HT1080 (cell line): ENCODE measurements at regions not wholly inside any gene's neighbourhood (a gene's known extent, or its start where the extent isn't known, plus 50 kb on each side); places are given as distances from the start of the nearest gene placed in this dataset.
"Not testable (repeated sequence)": the region's sequence is repeated elsewhere in the genome, so short reads cannot be mapped to it uniquely, and the experiment has no call there.

Source experiments
- DNase-seq: peaks from one replicate; pipeline ENCODE4 v3.0.0-alpha.2; 2015; ENCODE audit warnings: low read depth

DNA sequence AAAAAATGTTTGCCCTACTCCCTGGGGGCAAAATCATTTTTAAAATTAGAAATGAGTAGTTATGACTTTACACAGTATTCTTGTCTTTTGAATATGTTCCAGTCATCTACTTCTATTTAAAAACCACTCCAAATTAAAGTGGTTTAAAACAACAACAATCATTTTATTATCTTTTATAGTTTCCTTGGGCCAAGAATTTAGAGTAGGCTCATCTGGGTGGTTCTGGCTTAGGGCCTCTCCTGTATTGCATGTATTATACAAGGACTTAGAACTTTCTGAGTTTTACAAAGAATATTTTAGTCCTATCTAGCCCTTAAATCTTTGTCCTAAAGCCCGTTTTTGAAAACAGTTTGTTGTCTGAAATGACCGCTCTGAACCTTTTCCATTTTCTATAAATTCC, 132.5 kb upstream of the INTU start:
- no peak for DNase-seq

- DNase-seq: peak; percentile 63
These were observed 131.7 kb upstream of the INTU start for GRCh38 chr4:127501103-127501502.

- no peak for DNase-seq
These were observed 129.6 kb upstream of the INTU start for GRCh38 chr4:127503111-127503510.

DNA sequence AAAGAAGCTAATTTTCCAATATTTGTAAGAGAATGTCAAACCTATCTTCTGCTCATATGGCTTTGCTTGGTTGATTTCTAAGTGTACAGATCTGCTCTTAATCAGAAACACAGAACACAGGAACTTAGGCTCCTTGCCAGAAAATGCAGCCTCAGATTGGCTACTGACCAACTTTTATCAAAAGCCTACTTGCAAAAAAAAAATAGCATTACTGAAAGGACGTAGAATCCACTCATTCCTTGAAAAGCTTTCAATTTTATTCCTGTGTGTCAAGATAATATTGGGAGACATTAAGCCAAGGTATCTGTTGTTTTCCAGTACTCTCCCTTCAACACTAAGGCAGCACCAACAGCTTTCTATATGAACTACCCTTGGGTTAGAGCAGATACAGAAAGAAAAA, 127.6 kb upstream of the INTU start:
- DNase-seq: peak; percentile 49

- DNase-seq: no peak
These were observed 126.5 kb upstream of the INTU start for GRCh38 chr4:127506283-127506682.

- no peak for DNase-seq
These were observed 123.6 kb upstream of the INTU start for GRCh38 chr4:127509155-127509554.

DNA sequence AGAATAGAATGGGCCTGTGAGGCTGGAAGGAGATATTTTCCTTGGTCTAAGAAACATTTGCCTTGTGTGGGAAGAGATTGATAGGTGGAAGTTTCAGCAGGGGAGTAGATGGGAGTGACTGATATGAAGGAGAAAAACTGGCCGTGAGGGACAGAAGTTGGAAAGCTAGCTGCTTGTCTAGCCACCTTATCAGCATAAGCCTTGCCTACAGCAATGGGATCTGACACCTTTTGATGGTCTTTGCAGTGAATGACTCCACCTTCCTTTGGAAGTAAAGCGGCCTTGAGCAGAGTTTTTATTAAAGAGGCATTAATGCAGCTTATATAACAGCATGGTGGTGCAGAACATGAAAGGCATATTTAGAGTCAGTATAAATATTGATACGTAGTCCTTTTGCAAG, 120.1 kb upstream of the INTU start:
- DNase-seq: not testable (repeated sequence)

GRCh38 chr4:127515259-127515658, 117.5 kb upstream of the INTU start:
- not testable (repeated sequence) for DNase-seq

- DNase-seq: no peak
These were observed 114.7 kb upstream of the INTU start for GRCh38 chr4:127518046-127518445.

GRCh38 chr4:127521463-127521862, 111.3 kb upstream of the INTU start:
- no peak for DNase-seq

- no peak for DNase-seq
These were observed 109.4 kb upstream of the INTU start for GRCh38 chr4:127523369-127523768.

- DNase-seq: no peak
These were observed 107.1 kb upstream of the INTU start for GRCh38 chr4:127525608-127526007.

GRCh38 chr4:127528302-127528701, 104.5 kb upstream of the INTU start:
- no peak for DNase-seq

DNA sequence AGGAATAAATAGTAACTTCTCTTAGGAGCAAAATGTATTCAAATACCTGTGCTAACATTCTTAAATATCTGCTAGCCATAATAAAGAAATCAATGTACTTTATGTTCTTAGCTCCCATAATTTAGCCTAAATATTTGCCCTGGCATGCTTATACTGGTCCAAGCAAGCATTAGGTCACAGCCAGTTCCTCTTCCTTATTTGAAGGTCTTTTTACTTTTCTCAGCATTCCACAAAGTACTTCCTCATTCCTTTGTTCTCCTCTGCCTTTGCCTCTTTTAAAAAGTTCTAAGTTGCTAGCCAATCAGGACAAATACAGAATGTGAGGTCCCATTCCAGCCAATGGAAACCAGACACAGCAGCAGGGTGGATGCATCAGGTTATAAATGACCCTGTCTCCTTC, 102.9 kb upstream of the INTU start:
- not testable (repeated sequence) for DNase-seq

GRCh38 chr4:127533028-127533700, 99.6 kb upstream of the INTU start:
- DNase-seq: no peak

- no peak for DNase-seq
These were observed 98.5 kb upstream of the INTU start for GRCh38 chr4:127534041-127534825.

DNA sequence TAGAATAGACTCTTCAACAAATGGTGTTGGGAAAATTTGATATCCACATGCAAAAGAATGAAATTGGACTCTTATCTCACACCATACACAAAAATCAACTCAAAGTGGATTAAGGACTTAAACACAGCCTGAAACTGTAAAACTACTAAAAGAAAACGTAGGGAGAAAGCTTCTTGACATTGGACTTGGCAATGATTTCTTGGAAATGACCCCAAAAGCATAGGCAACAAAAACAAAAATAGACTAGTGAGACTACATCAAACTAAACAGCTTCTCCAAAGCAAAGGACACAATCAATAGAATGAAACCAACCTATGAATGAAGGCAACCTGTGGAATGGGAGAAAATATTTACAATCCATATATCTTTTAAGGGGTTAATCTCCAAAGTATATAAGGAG, 94.7 kb upstream of the INTU start:
- DNase-seq: no peak

DNA sequence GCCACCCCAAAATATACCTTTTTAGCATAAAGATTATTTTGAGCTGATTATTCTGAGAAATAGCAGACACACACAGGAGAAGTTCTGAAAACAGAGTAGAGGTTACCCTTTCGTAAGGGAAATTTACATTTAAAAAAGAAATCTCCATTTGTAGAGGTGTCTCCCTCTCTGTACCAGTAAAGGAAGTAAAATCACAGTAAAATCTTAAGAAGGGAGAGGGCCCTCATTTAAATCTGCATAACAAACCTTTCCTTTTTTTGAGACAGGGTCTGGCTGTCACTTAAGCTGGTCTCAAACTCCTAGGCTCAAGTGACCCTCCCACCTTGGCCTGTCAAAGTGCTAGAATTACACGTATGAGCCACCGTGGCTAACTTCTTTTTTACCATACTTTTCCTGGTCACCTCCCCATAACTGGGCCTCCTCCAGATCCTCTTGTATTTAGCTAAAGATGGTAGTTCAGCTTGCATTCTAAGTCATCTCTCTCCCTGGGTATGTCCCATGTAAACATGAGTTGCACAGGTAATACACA, 92.2 kb upstream of the INTU start:
- DNase-seq: no peak

DNA sequence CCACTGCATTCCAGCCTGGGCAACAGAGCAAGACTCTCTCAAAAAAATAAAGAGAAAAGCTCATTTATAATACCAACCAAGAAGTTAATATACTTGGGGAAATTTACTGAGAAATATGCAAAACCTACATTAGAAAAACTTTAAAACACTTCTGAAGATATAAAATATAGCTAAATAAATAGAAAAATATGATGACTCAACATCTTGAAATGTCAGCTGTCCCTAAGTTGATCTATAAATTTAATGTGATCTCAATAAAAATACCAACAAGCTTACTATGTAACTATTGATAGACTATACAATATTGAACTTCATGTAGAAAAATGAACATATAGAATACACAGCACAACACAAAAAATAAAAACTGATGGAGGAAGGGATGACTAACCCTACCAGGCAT, 87.5 kb upstream of the INTU start:
- no peak for DNase-seq

DNA sequence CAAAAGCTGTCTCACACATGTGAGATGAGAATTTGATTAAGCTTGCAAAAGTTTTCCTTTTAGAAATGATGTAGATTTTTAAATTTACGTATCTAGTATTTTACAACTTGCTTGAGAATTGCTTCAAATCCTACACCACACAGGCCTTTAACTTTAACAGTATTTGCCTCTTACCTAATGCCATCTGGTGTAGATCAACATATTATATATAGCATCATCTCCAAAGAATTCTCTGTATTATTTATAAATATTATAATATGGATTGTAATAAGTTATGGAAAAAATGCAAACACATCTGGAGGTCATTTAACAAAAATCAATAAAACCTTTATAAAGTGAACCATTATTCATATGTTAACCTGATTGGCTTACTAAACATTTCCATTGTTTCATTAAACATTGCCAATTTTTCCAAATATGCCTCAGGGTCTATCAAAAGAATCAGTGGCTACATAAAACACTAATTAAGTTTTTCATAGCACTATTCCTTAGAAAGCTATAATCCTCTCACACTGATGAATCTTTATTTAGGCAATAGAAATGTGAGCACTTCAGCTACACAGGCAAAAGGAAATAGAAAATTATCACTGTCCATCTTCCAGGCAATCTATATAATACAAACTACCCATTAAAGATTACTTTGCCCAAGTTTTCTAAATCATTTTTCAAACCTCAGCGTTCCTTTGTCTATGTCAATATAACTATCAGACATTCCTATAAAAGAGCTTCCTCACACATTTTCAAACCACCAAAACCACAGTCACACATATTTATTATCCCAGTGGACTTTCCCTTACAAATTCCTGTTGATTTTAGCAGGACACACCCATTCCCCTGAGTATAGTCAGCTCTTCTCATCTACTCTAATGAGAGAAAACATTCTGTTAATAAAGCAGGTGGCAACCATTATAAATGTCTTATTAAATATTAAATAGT, 83.5 kb upstream of the INTU start:
- DNase-seq: no peak

DNA sequence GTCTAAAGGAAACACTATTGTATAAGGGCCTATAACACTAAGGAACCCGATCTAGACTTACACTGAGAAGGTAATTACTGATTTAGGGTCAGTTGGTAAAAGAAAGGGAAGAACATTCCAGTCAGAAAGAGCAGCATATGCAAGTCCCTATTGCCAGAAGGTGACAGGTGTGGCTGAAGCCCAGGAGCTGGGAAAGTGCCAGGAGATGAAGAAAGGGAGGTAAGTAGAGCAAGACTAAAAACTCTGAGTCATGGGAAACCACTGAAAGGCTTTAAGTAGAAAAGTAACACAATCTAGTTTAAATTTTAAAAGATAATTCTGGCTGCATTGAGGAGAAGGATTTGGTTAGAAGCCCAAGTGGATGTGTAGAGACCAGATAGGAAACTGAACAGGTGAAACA, 77.7 kb upstream of the INTU start:
- no peak for DNase-seq

DNA sequence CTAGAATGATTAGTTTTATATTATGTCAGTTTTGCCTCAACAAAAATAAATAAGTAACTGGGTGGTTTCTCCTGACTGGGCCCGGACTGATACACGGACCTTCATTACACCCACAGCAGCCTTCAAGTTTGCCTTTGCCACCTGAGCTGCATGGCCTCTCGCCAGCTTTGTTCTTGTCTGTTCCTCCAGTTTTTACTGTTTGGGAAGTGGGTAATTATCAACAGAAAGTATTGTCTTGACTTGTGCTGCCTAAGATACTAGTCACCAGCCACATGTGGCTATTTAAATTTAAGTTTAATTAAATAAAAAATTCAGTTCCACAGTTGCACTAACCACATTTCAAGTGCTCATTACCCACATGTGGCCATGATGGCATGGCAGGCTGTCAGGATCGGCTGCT, 74.7 kb upstream of the INTU start:
- DNase-seq: no peak
